Suppressor macrophage (primary cell): ENCODE measurements at regions not wholly inside any gene's neighbourhood (a gene's known extent, or its start where the extent isn't known, plus 50 kb on each side); places are given as distances from the start of the nearest gene placed in this dataset.

ENCODE experiments used
- DNase-seq, 4 experiments: peaks; one replicate each; pipeline ENCODE4 v3.0.0-alpha.2; 2020 to 2022

- no peak for DNase-seq
Observed at GRCh38 chr20:62527781-62528180, 52.0 kb upstream of the GATA5 start.

GRCh38 chr20:62528983-62529891, 53.4 kb upstream of the GATA5 start:
- no peak for DNase-seq

GRCh38 chr20:62529896-62530642, 54.3 kb upstream of the GATA5 start:
- no peak for DNase-seq

GRCh38 chr20:62530643-62531032, 54.8 kb upstream of the GATA5 start:
- no peak for DNase-seq

- no peak for DNase-seq
Observed at GRCh38 chr20:62531046-62531838, 55.4 kb upstream of the GATA5 start.

GRCh38 chr20:62532921-62533320, 57.1 kb upstream of the GATA5 start:
- DNase-seq, result no peak

- no peak for DNase-seq
Observed at GRCh38 chr20:62533591-62534495, 58.0 kb upstream of the GATA5 start.

GRCh38 chr20:62534526-62535221, 58.9 kb upstream of the GATA5 start:
- DNase-seq, result no peak

- DNase-seq, result no peak
Observed at GRCh38 chr20:62535282-62535811, 59.6 kb upstream of the GATA5 start.

GRCh38 chr20:62535964-62536363, 60.2 kb upstream of the GATA5 start:
- no peak for DNase-seq

- no peak for DNase-seq
Observed at GRCh38 chr20:62536871-62537401, 61.1 kb upstream of the GATA5 start.

GRCh38 chr20:62537649-62538292, 62.0 kb upstream of the GATA5 start:
- DNase-seq, result no peak

GRCh38 chr20:62539198-62540045, 63.6 kb upstream of the GATA5 start:
- no peak for DNase-seq

- no peak for DNase-seq
Observed at GRCh38 chr20:62540504-62540903, 64.7 kb upstream of the GATA5 start.

- no peak for DNase-seq
Observed at GRCh38 chr20:62542862-62543261, 67.1 kb upstream of the GATA5 start.

- DNase-seq, result no peak
Observed at GRCh38 chr20:62543470-62544302, 67.9 kb upstream of the GATA5 start.

- DNase-seq, result no peak
Observed at GRCh38 chr20:62544505-62545055, 68.8 kb upstream of the GATA5 start.

- no peak for DNase-seq
Observed at GRCh38 chr20:62545271-62545670, 69.5 kb upstream of the GATA5 start.
